HG02981 (cell line): ENCODE measurements at regions not wholly inside any gene's neighbourhood (a gene's known extent, or its start where the extent isn't known, plus 50 kb on each side); places are given as distances from the start of the nearest gene placed in this dataset.
"Not testable (repeated sequence)": the region's sequence is repeated elsewhere in the genome, so short reads cannot be mapped to it uniquely, and the experiment has no call there.

Experiments used
- ATAC-seq: cut with Tn5 transposase; IDR thresholded peaks from one replicate; pipeline ENCODE4 v1.9.1; 2021; ENCODE audit warnings: mild to moderate bottlenecking, moderate library complexity; ENCODE audit not compliant: unreplicated experiment

- no peak for ATAC-seq
Measured at GRCh38 chr12:63508543-63508942, 159.8 kb downstream of the DPY19L2 start.

- ATAC-seq: no peak
Measured at GRCh38 chr12:63499567-63499966, 168.7 kb downstream of the DPY19L2 start.

GRCh38 chr12:63498239-63498638, 170.1 kb downstream of the DPY19L2 start:
- no peak for ATAC-seq

- no peak for ATAC-seq
Measured at GRCh38 chr12:63496654-63497053, 171.6 kb downstream of the DPY19L2 start.

- no peak for ATAC-seq
Measured at GRCh38 chr12:63495974-63496373, 172.3 kb downstream of the DPY19L2 start.

- ATAC-seq: not testable (repeated sequence)
Measured at GRCh38 chr12:63493357-63493756, 174.9 kb downstream of the DPY19L2 start.

GRCh38 chr12:63480186-63480585, 188.1 kb downstream of the DPY19L2 start:
- no peak for ATAC-seq

GRCh38 chr12:63470161-63470560, 198.1 kb downstream of the DPY19L2 start:
- ATAC-seq: no peak

- no peak for ATAC-seq
Measured at GRCh38 chr12:63467951-63468350, 200.3 kb downstream of the DPY19L2 start.

GRCh38 chr12:63457857-63458256, 210.4 kb downstream of the DPY19L2 start:
- ATAC-seq: no peak

GRCh38 chr12:63457428-63457827, 210.9 kb downstream of the DPY19L2 start:
- no peak for ATAC-seq

GRCh38 chr12:63450816-63451215, 217.5 kb downstream of the DPY19L2 start:
- no peak for ATAC-seq

GRCh38 chr12:63450334-63450733, 218.0 kb downstream of the DPY19L2 start:
- ATAC-seq: no peak

- no peak for ATAC-seq
Measured at GRCh38 chr12:63445224-63445880, 222.9 kb downstream of the DPY19L2 start.

GRCh38 chr12:63440048-63440447, 228.2 kb downstream of the DPY19L2 start:
- ATAC-seq: no peak

GRCh38 chr12:63434384-63434783, 233.9 kb downstream of the DPY19L2 start:
- not testable (repeated sequence) for ATAC-seq

- not testable (repeated sequence) for ATAC-seq
Measured at GRCh38 chr12:63427969-63428368, 240.3 kb downstream of the DPY19L2 start.

GRCh38 chr12:63427029-63427428, 241.3 kb downstream of the DPY19L2 start:
- ATAC-seq: not testable (repeated sequence)

- no peak for ATAC-seq
Measured at GRCh38 chr12:63424671-63425070, 243.6 kb downstream of the DPY19L2 start.

- ATAC-seq: no peak
Measured at GRCh38 chr12:63423839-63424238, 244.5 kb downstream of the DPY19L2 start.

- peak; percentile 85 for ATAC-seq
Measured at GRCh38 chr12:63420206-63420644, 248.1 kb downstream of the DPY19L2 start.

- no peak for ATAC-seq
Measured at GRCh38 chr12:63419154-63419553, 249.1 kb downstream of the DPY19L2 start.

GRCh38 chr12:63416788-63417187, 251.5 kb downstream of the DPY19L2 start:
- ATAC-seq: no peak
